GM12891 (cell line): ENCODE measurements at regions not wholly inside any gene's neighbourhood (a gene's known extent, or its start where the extent isn't known, plus 50 kb on each side); places are given as distances from the start of the nearest gene placed in this dataset.

ENCODE experiments used
- POLR2A ChIP-seq: IDR thresholded peaks from 2 replicates; pipeline ENCODE4 v1.6.1; 2011; ENCODE audit warnings: low read depth, low read length, control low read depth
- POLR2AphosphoS5 ChIP-seq: IDR thresholded peaks from 2 replicates; pipeline ENCODE4 v1.6.1; 2011; ENCODE audit warnings: low read depth, low read length, control low read depth
- POU2F2 ChIP-seq: IDR thresholded peaks from 2 replicates; pipeline ENCODE4 v1.6.1; 2011; ENCODE audit warnings: low read depth, mild to moderate bottlenecking, control low read depth, low read length, moderate library complexity
- TAF1 ChIP-seq: IDR thresholded peaks from 2 replicates; pipeline ENCODE4 v1.6.1; 2011; ENCODE audit warnings: low read depth, low read length, control low read depth

- TF ChIP-seq POLR2AphosphoS5 = no peak
- TF ChIP-seq TAF1 = no peak
- TF ChIP-seq POLR2A = no peak
- no peak for TF ChIP-seq POU2F2
These were observed 144.1 kb upstream of the ADAMTS5 start for GRCh38 chr21:27110956-27111355.
